CD14-positive monocyte (primary cell): ENCODE measurements at regions not wholly inside any gene's neighbourhood (a gene's known extent, or its start where the extent isn't known, plus 50 kb on each side); places are given as distances from the start of the nearest gene placed in this dataset.

Source experiments
- DNase-seq, 3 donors: peaks; one replicate each; pipeline ENCODE4 v3.0.0-alpha.2; 2011 to 2022
- H2AFZ ChIP-seq: 2 replicates; pipeline ENCODE4 v1.6.0; 2012; ENCODE audit warnings: mild to moderate bottlenecking, low read depth, low read length, inconsistent platforms; ENCODE audit not compliant: insufficient read depth, poor library complexity, severe bottlenecking
- H3K27ac ChIP-seq, 2 donors: 1 replicate in 1 of 2; 2 replicates in 1 of 2; pipeline ENCODE4 v1.5.1; 2012 to 2013; ENCODE audit warnings: low read length in 2 of 2, control low read depth in 1 of 2, inconsistent platforms in 1 of 2, low read depth in 1 of 2, mild to moderate bottlenecking in 1 of 2
- H3K27me3 ChIP-seq, 2 donors: one replicate each; pipeline versions ENCODE4 v1.6.0 to v1.6.1; 2011 to 2013; ENCODE audit warnings: low read length in 2 of 2; ENCODE audit not compliant: control insufficient read depth in 2 of 2, insufficient read depth in 2 of 2
- H3K36me3 ChIP-seq, 2 donors: replicated peaks in 1 of 2; 1 replicate in 1 of 2; 2 replicates in 1 of 2; pipeline versions ENCODE4 v1.5.1 to v1.6.1; 2012 to 2013; ENCODE audit warnings: low read length in 2 of 2, control low read depth in 1 of 2, inconsistent platforms in 1 of 2, mild to moderate bottlenecking in 1 of 2; ENCODE audit not compliant: insufficient read depth in 2 of 2, control insufficient read depth in 1 of 2
- H3K4me1 ChIP-seq, 2 donors: 1 replicate in 1 of 2; 2 replicates in 1 of 2; pipeline versions ENCODE4 v1.5.1 to v1.6.1; 2012 to 2013; ENCODE audit warnings: low read length in 2 of 2, control low read depth in 1 of 2, inconsistent platforms in 1 of 2, mild to moderate bottlenecking in 1 of 2, moderate library complexity in 1 of 2; ENCODE audit not compliant: insufficient read depth in 2 of 2, control insufficient read depth in 1 of 2
- H3K4me2 ChIP-seq: replicated peaks from 2 replicates; pipeline ENCODE3; 2012; ENCODE audit warnings: low read length, moderate library complexity, mild to moderate bottlenecking; ENCODE audit not compliant: poor library complexity, severe bottlenecking; ENCODE audit errors: extremely low read depth
- H3K4me3 ChIP-seq, 3 experiments: fragments of 200-600 bp in 1 of 3; sonication (generic) in 1 of 3; replicated peaks in 1 of 3; 1 replicate in 2 of 3; 2 replicates in 1 of 3; pipeline ENCODE4 v1.5.1; 2011 to 2013; ENCODE audit warnings: low read length in 3 of 3, mild to moderate bottlenecking in 3 of 3, control low read depth in 2 of 3, low read depth in 2 of 3, inconsistent platforms in 1 of 3, moderate library complexity in 1 of 3
- H3K79me2 ChIP-seq: 2 replicates; pipeline ENCODE4 v1.6.0; 2012; ENCODE audit warnings: mild to moderate bottlenecking, control low read depth, inconsistent platforms, low read length, moderate library complexity; ENCODE audit not compliant: insufficient read depth
- H3K9ac ChIP-seq: 2 replicates; pipeline ENCODE4 v1.6.0; 2017; ENCODE audit warnings: low read length, mild to moderate bottlenecking; ENCODE audit not compliant: insufficient read depth, poor library complexity, severe bottlenecking
- H3K9me3 ChIP-seq, 2 donors: replicated peaks in 1 of 2; 1 replicate in 1 of 2; 2 replicates in 1 of 2; pipeline versions ENCODE4 v1.5.1 to v1.6.1; 2012 to 2013; ENCODE audit warnings: low read length in 2 of 2, control low read depth in 1 of 2; ENCODE audit not compliant: control insufficient read depth in 1 of 2, insufficient read depth in 1 of 2
- H4K20me1 ChIP-seq: 2 replicates; pipeline ENCODE4 v1.6.0; 2012; ENCODE audit warnings: mild to moderate bottlenecking, low read length, control low read depth, moderate library complexity; ENCODE audit not compliant: insufficient read depth
- H3K27ac Mint-ChIP-seq, 7 donors: one replicate each; pipeline ENCODE4 v1.8.0; 2020; ENCODE audit warnings: mild to moderate bottlenecking in 7 of 7, mixed read lengths in 7 of 7, moderate library complexity in 6 of 7, inconsistent platforms in 2 of 7
- H3K27me3 Mint-ChIP-seq, 3 donors: one replicate each; pipeline ENCODE4 v1.8.0; 2021 to 2022; ENCODE audit warnings: low read depth in 3 of 3, mild to moderate bottlenecking in 3 of 3, mixed read lengths in 3 of 3, moderate library complexity in 3 of 3, inconsistent platforms in 1 of 3
- H3K36me3 Mint-ChIP-seq, 2 donors: one replicate each; pipeline ENCODE4 v1.8.0; 2020; ENCODE audit warnings: mixed read lengths in 2 of 2, inconsistent platforms in 1 of 2, mild to moderate bottlenecking in 1 of 2
- H3K4me1 Mint-ChIP-seq: one replicate; pipeline ENCODE4 v1.8.0; 2020; ENCODE audit warnings: mild to moderate bottlenecking, mixed read lengths
- H3K4me3 Mint-ChIP-seq, 2 donors: one replicate each; pipeline ENCODE4 v1.8.0; 2020; ENCODE audit warnings: mild to moderate bottlenecking in 2 of 2, mixed read lengths in 2 of 2, moderate library complexity in 1 of 2
- H3K9me3 Mint-ChIP-seq, 7 donors: one replicate each; pipeline ENCODE4 v1.8.0; 2020 to 2022; ENCODE audit warnings: mixed read lengths in 7 of 7, mild to moderate bottlenecking in 6 of 7, moderate library complexity in 6 of 7, inconsistent platforms in 2 of 7
- WGBS: methylation state at CpG from one replicate; pipeline ENCODE4 v1.1.5; 2013; ENCODE audit warnings: missing lambda C conversion rate; ENCODE audit not compliant: insufficient coverage; 5-methylcytosine and 5-hydroxymethylcytosine counted together
- intact Hi-C, 2 donors: fragments of 100-400 bp; cut with micrococcal nuclease; formaldehyde crosslinking; loops; one replicate each; pipeline versions ENCODE4 v1.15.0 to v1.15.1; 2023
- TF ChIP-seq, protein P1 (sequence below): fragments of 200-600 bp; IDR thresholded peaks from one replicate; pipeline ENCODE4 v1.8.0; 2022; ENCODE audit warnings: antibody characterized with exemption, mild to moderate bottlenecking

DNA sequence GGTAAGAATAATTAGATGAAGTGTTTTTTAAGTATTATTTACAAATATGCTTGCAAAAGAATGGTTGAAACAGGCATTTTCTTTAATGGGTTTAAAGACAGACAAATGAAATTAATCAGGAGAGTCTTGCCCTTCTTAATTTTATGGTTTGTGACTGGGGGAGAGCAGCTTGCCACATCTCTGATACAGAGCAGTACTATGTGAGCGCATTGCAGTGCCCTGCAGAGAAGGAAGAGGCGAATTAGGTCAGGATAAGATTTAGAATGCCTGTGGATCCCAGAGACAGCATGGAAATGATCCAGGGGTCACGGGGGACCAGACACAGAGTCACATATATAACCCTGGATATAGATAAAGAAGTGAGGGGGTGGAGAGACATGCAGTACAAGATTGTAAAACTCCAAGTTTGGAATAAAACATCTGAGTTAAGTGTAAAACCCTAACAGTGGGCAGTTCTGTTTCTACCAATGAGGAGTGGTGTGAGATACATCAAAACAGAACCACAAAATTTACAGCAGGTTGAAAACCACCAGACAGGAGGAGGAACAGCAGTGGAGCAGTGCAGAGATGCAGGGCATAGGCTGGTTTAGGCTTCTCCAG lies 125.5 kb downstream of the FAM204A start:
- H3K36me3 Mint-ChIP-seq: no peaks in the 10 kb centered on the region
- WGBS: 100% methylated on average over 2 of the region's 3 CpGs
- Histone ChIP-seq H4K20me1 (no peaks in the 10 kb centered on the region), H3K27me3 (no peaks in the 10 kb centered on the region), H3K36me3 (no peaks in the 10 kb centered on the region), H2AFZ (no peak overlapping the region), H3K27ac (no peak overlapping the region), H3K79me2 (no peaks in the 10 kb centered on the region), H3K4me3 (no peak overlapping the region), H3K9ac (no peak overlapping the region), H3K4me2 (no peak overlapping the region), H3K9me3 (no peaks in the 10 kb centered on the region), H3K4me1 (peaks cover 4 to 5% of the 10 kb centered on the region in 2 donors)
- peaks cover 0 to 2% (median 0%) of the 10 kb centered on the region in 7 donors for H3K9me3 Mint-ChIP-seq
- DNase-seq: no peak
- H3K27ac Mint-ChIP-seq: no peak overlapping the region
- peaks cover 2 to 7% (median 3%) of the 10 kb centered on the region in 3 donors for H3K27me3 Mint-ChIP-seq
- no peak overlapping the region for H3K4me3 Mint-ChIP-seq
- TF ChIP-seq, protein P1, sequence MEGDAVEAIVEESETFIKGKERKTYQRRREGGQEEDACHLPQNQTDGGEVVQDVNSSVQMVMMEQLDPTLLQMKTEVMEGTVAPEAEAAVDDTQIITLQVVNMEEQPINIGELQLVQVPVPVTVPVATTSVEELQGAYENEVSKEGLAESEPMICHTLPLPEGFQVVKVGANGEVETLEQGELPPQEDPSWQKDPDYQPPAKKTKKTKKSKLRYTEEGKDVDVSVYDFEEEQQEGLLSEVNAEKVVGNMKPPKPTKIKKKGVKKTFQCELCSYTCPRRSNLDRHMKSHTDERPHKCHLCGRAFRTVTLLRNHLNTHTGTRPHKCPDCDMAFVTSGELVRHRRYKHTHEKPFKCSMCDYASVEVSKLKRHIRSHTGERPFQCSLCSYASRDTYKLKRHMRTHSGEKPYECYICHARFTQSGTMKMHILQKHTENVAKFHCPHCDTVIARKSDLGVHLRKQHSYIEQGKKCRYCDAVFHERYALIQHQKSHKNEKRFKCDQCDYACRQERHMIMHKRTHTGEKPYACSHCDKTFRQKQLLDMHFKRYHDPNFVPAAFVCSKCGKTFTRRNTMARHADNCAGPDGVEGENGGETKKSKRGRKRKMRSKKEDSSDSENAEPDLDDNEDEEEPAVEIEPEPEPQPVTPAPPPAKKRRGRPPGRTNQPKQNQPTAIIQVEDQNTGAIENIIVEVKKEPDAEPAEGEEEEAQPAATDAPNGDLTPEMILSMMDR: no peak
- H3K4me1 Mint-ChIP-seq: peaks cover 4% of the 10 kb centered on the region
- intact Hi-C loops: no loop called here

- Histone ChIP-seq H3K9ac (no peak overlapping the region), H3K4me1 (peaks cover 4 to 5% of the 10 kb centered on the region in 2 donors), H3K27me3 (no peaks in the 10 kb centered on the region), H3K36me3 (no peaks in the 10 kb centered on the region), H3K79me2 (no peaks in the 10 kb centered on the region), H2AFZ (no peak overlapping the region), H3K27ac (no peak overlapping the region), H3K9me3 (no peaks in the 10 kb centered on the region), H3K4me3 (no peak overlapping the region), H4K20me1 (no peaks in the 10 kb centered on the region), H3K4me2 (no peak overlapping the region)
- H3K4me3 Mint-ChIP-seq: no peak overlapping the region
- H3K27ac Mint-ChIP-seq: no peak overlapping the region
- intact Hi-C loops: no loop called here
- 80% methylated on average over 1 of the region's 6 CpGs for WGBS
- H3K4me1 Mint-ChIP-seq: peaks cover 4% of the 10 kb centered on the region
- H3K36me3 Mint-ChIP-seq: no peaks in the 10 kb centered on the region
- TF ChIP-seq, protein P1: no peak
- no peak for DNase-seq
- peaks cover 0 to 2% (median 0%) of the 10 kb centered on the region in 7 donors for H3K9me3 Mint-ChIP-seq
- peaks cover 2 to 9% (median 3%) of the 10 kb centered on the region in 3 donors for H3K27me3 Mint-ChIP-seq
Observed at GRCh38 chr10:118216020-118216419, 126.1 kb downstream of the FAM204A start.
